Dermis blood vessel endothelial cell (primary cell): ENCODE measurements at regions not wholly inside any gene's neighbourhood (a gene's known extent, or its start where the extent isn't known, plus 50 kb on each side); places are given as distances from the start of the nearest gene placed in this dataset.
"Not testable (repeated sequence)": the region's sequence is repeated elsewhere in the genome, so short reads cannot be mapped to it uniquely, and the experiment has no call there.

Source experiments
- DNase-seq: peaks from one replicate; pipeline ENCODE4 v3.0.0; 2010

GRCh38 chr14:71613168-71613567, 319.1 kb upstream of the RGS6 start:
- DNase-seq, result no peak

GRCh38 chr14:71616013-71616412, 316.2 kb upstream of the RGS6 start:
- DNase-seq, result no peak

GRCh38 chr14:71618047-71618446, 314.2 kb upstream of the RGS6 start:
- DNase-seq, result no peak

- no peak for DNase-seq
Observed at GRCh38 chr14:71618716-71619115, 313.5 kb upstream of the RGS6 start.

GRCh38 chr14:71619472-71619871, 312.8 kb upstream of the RGS6 start:
- no peak for DNase-seq

- peak; percentile 62 for DNase-seq
Observed at GRCh38 chr14:71620401-71620800, 311.8 kb upstream of the RGS6 start.

GRCh38 chr14:71621276-71621675, 311.0 kb upstream of the RGS6 start:
- DNase-seq, result no peak

GRCh38 chr14:71621980-71622605, 310.1 kb upstream of the RGS6 start:
- no peak for DNase-seq

GRCh38 chr14:71623939-71624338, 308.3 kb upstream of the RGS6 start:
- DNase-seq, result no peak

- no peak for DNase-seq
Observed at GRCh38 chr14:71625175-71625574, 307.1 kb upstream of the RGS6 start.

GRCh38 chr14:71625891-71626701, 306.1 kb upstream of the RGS6 start:
- no peak for DNase-seq

GRCh38 chr14:71628433-71628832, 303.8 kb upstream of the RGS6 start:
- DNase-seq, result no peak

- no peak for DNase-seq
Observed at GRCh38 chr14:71629250-71629649, 303.0 kb upstream of the RGS6 start.

GRCh38 chr14:71629765-71630492, 302.3 kb upstream of the RGS6 start:
- peak; percentile 26 for DNase-seq

GRCh38 chr14:71631030-71631429, 301.2 kb upstream of the RGS6 start:
- not testable (repeated sequence) for DNase-seq

- no peak for DNase-seq
Observed at GRCh38 chr14:71632440-71632946, 299.7 kb upstream of the RGS6 start.

GRCh38 chr14:71636076-71636475, 296.2 kb upstream of the RGS6 start:
- DNase-seq, result peak; percentile 32

GRCh38 chr14:71636820-71637471, 295.3 kb upstream of the RGS6 start:
- no peak for DNase-seq

- DNase-seq, result no peak
Observed at GRCh38 chr14:71638523-71639196, 293.6 kb upstream of the RGS6 start.

- no peak for DNase-seq
Observed at GRCh38 chr14:71642715-71643114, 289.5 kb upstream of the RGS6 start.

GRCh38 chr14:71645656-71646055, 286.6 kb upstream of the RGS6 start:
- no peak for DNase-seq

- no peak for DNase-seq
Observed at GRCh38 chr14:71646518-71646917, 285.7 kb upstream of the RGS6 start.
